Vagina (tissue), 2 donors: ENCODE measurements at regions not wholly inside any gene's neighbourhood (a gene's known extent, or its start where the extent isn't known, plus 50 kb on each side); places are given as distances from the start of the nearest gene placed in this dataset.

Experiments used
- DNase-seq, 2 donors: peaks; one replicate each; pipeline ENCODE4 v3.0.0-alpha.2; 2017; ENCODE audit errors: extremely low spot score in 2 of 2
- H3K27ac ChIP-seq: fragments of 200-600 bp; sonication (generic); one replicate; pipeline ENCODE4 v1.5.1; 2019
- H3K27me3 ChIP-seq: fragments of 200-600 bp; sonication (generic); one replicate; pipeline ENCODE4 v1.5.1; 2019
- H3K36me3 ChIP-seq, 2 donors: fragments of 200-600 bp; sonication (generic); one replicate each; pipeline ENCODE4 v1.5.1; 2017 to 2019
- H3K4me1 ChIP-seq: fragments of 200-600 bp; sonication (generic); one replicate; pipeline ENCODE4 v1.5.1; 2019
- H3K4me3 ChIP-seq, 2 donors: fragments of 200-600 bp; sonication (generic); 1 replicate in 1 of 2; 2 replicates in 1 of 2; pipeline ENCODE4 v1.5.1; 2016 to 2019
- H3K9me3 ChIP-seq: fragments of 200-600 bp; sonication (generic); one replicate; pipeline ENCODE4 v1.5.1; 2019
- CTCF ChIP-seq, 3 experiments: fragments of 450-650 bp in 2 of 3; fragments of 200-600 bp in 1 of 3; sonication (generic) in 1 of 3; IDR thresholded peaks; one replicate each; pipeline ENCODE4 v1.5.1; 2017 to 2019; ENCODE audit warnings: antibody characterized with exemption in 3 of 3, mild to moderate bottlenecking in 2 of 3, moderate library complexity in 2 of 3
- POLR2A ChIP-seq, 2 donors: fragments of 450-650 bp; IDR thresholded peaks; one replicate each; pipeline ENCODE4 v1.6.1; 2017; ENCODE audit warnings: antibody characterized with exemption in 2 of 2, mild to moderate bottlenecking in 2 of 2, moderate library complexity in 2 of 2
- POLR2AphosphoS5 ChIP-seq, 2 donors: sonication (generic); formaldehyde crosslinking; IDR thresholded peaks; one replicate each; pipeline ENCODE4 v1.9.0; 2017; ENCODE audit warnings: antibody characterized with exemption in 2 of 2, mild to moderate bottlenecking in 2 of 2, low read depth in 1 of 2; ENCODE audit not compliant: insufficient read depth in 1 of 2
- intact Hi-C: fragments of 100-400 bp; cut with DNase I; formaldehyde crosslinking; loops from one replicate; pipeline ENCODE4 v1.15.1; 2023

- TF ChIP-seq CTCF (IDR thresholded peaks at IDR 0.05) (no peak), POLR2AphosphoS5 (IDR thresholded peaks at IDR 0.05; ENCODE audit: insufficient read depth in 1 of 2, low read depth in 1 of 2) (no peak), POLR2A (IDR thresholded peaks at IDR 0.05) (no peak)
- Histone ChIP-seq H3K4me3 (no peak overlapping the region), H3K9me3 (no peaks in the 10 kb centered on the region), H3K36me3 (no peaks in the 10 kb centered on the region), H3K27ac (no peak overlapping the region), H3K4me1 (no peaks in the 10 kb centered on the region), H3K27me3 (no peaks in the 10 kb centered on the region)
- intact Hi-C loops = no loop called here
- no peak for DNase-seq
Measured at GRCh38 chrX:5031792-5032191, 1196.9 kb downstream of the NLGN4X start.

GRCh38 chrX:5015451-5015850 is 1213.2 kb downstream of the NLGN4X start:
- TF ChIP-seq POLR2AphosphoS5 (IDR thresholded peaks at IDR 0.05; ENCODE audit: insufficient read depth in 1 of 2, low read depth in 1 of 2) (no peak), CTCF (IDR thresholded peaks at IDR 0.05) (no peak), POLR2A (IDR thresholded peaks at IDR 0.05) (no peak)
- Histone ChIP-seq H3K27me3 (no peaks in the 10 kb centered on the region), H3K36me3 (no peaks in the 10 kb centered on the region), H3K27ac (no peak overlapping the region), H3K9me3 (no peaks in the 10 kb centered on the region), H3K4me3 (no peak overlapping the region), H3K4me1 (no peaks in the 10 kb centered on the region)
- no peak for DNase-seq
- intact Hi-C loops = no loop called here

- DNase-seq = no peak
- TF ChIP-seq CTCF (IDR thresholded peaks at IDR 0.05) = no peak
- no peak for TF ChIP-seq POLR2AphosphoS5 (IDR thresholded peaks at IDR 0.05; ENCODE audit: insufficient read depth in 1 of 2, low read depth in 1 of 2)
- no peak for TF ChIP-seq POLR2A (IDR thresholded peaks at IDR 0.05)
- Histone ChIP-seq H3K36me3 (no peaks in the 10 kb centered on the region), H3K4me1 (no peaks in the 10 kb centered on the region), H3K4me3 (no peak overlapping the region), H3K27me3 (no peaks in the 10 kb centered on the region), H3K27ac (no peak overlapping the region), H3K9me3 (no peaks in the 10 kb centered on the region)
- intact Hi-C loops = no loop called here
Measured at GRCh38 chrX:4994855-4995254, 1233.8 kb downstream of the NLGN4X start.

GRCh38 chrX:4978613-4979012 is 1250.1 kb downstream of the NLGN4X start:
- H3K27me3 ChIP-seq = no peaks in the 10 kb centered on the region
- H3K36me3 ChIP-seq = no peaks in the 10 kb centered on the region
- intact Hi-C loops = no loop called here
- H3K4me3 ChIP-seq = no peak overlapping the region
- H3K4me1 ChIP-seq = no peaks in the 10 kb centered on the region
- H3K27ac ChIP-seq = no peak overlapping the region
- H3K9me3 ChIP-seq = no peaks in the 10 kb centered on the region
- TF ChIP-seq POLR2AphosphoS5 (IDR thresholded peaks at IDR 0.05; ENCODE audit: insufficient read depth in 1 of 2, low read depth in 1 of 2) = no peak
- no peak for TF ChIP-seq CTCF (IDR thresholded peaks at IDR 0.05)
- DNase-seq = no peak

GRCh38 chrX:4971646-4972045 is 1257.0 kb downstream of the NLGN4X start:
- TF ChIP-seq POLR2AphosphoS5 (IDR thresholded peaks at IDR 0.05; ENCODE audit: insufficient read depth in 1 of 2, low read depth in 1 of 2) = no peak
- no peak for TF ChIP-seq CTCF (IDR thresholded peaks at IDR 0.05)
- TF ChIP-seq POLR2A (IDR thresholded peaks at IDR 0.05) = no peak
- no peaks in the 10 kb centered on the region for H3K9me3 ChIP-seq
- intact Hi-C loops = no loop called here
- H3K36me3 ChIP-seq = no peaks in the 10 kb centered on the region
- H3K27ac ChIP-seq = no peak overlapping the region
- H3K4me3 ChIP-seq = no peak overlapping the region
- no peaks in the 10 kb centered on the region for H3K4me1 ChIP-seq
- DNase-seq = no peak
- no peaks in the 10 kb centered on the region for H3K27me3 ChIP-seq
